ENCODE measurements at regions not wholly inside any gene's neighbourhood (a gene's known extent, or its start where the extent isn't known, plus 50 kb on each side); places are given as distances from the start of the nearest gene placed in this dataset.

DNA sequence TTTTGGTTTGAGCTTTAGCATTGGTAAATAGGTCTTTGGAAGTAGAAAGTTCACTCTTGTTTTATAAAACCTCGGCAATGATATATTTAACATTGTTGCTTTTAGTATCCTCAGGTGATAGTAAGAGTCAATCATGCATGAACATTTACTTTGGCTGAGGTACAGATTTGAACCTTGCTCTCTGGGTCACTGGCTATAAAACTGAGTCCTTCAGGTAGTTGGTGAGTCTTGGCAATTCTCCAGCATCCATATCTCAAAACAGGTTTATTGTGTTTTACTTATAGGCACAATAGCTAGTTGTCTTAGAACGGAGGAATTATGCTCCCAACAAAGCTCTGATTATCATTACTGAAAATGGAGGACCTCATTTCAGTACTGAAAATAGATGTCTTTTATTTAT, 75.1 kb downstream of the MAT2B start:
- Histone ChIP-seq H3K4me2 (ENCODE audit: low read depth, low read length) (no peak overlapping the region), H3K36me3 (replicated peaks in 1 of 2; ENCODE audit: control insufficient read depth in 1 of 2, insufficient read depth in 2 of 2, low read length in 2 of 2) (no peaks in the 10 kb centered on the region), H3K27ac (ENCODE audit: extremely low read length, insufficient read depth, low read length) (no peak overlapping the region), H3K9me3 (ENCODE audit: low read length) (no peaks in the 10 kb centered on the region), H3K4me3 (replicated peaks in 1 of 3; ENCODE audit: insufficient read depth in 1 of 3, low read depth in 2 of 3, low read length in 3 of 3) (no peak overlapping the region), H3K27me3 (ENCODE audit: control insufficient read depth in 1 of 2, insufficient read depth in 2 of 2, low read length in 2 of 2) (0 out of 5 replicates have a peak, but pooled peaks cover 0 to 3% of the 10 kb centered on the region in 2 experiments), H3K4me1 (ENCODE audit: insufficient read depth, low read length) (no peaks in the 10 kb centered on the region), H4K20me1 (ENCODE audit: insufficient read depth, low read length) (no peaks in the 10 kb centered on the region), H2AFZ (ENCODE audit: low read length) (no peak overlapping the region), H3K79me2 (ENCODE audit: insufficient read depth, low read length) (no peaks in the 10 kb centered on the region), H3K9ac (ENCODE audit: insufficient read depth, low read depth, low read length) (no peak overlapping the region)
- ChIA-PET CTCF (ENCODE audit: low intra/inter-chr PET ratio, low total read pairs) (no interaction called here), POLR2A (no interaction called here)
- no TSS peak for BruUV-seq (replicated peaks)
- no peak for FAIRE-seq
- intact Hi-C loops (cut with micrococcal nuclease; ENCODE audit: unreplicated experiment) (no loop called here), in situ Hi-C loops (cut with HindIII; ENCODE audit: extremely low pct_ligation_motif_present, low pct_unique_long_range_greater_than_20kb) (no loop called here)
- DNase-seq (ENCODE audit: low spot score), result no peak
- TF ChIP-seq ZNF224 (CRISPR knock-in tag; IDR thresholded peaks at IDR 0.05), result no peak
- TF ChIP-seq, protein P1, sequence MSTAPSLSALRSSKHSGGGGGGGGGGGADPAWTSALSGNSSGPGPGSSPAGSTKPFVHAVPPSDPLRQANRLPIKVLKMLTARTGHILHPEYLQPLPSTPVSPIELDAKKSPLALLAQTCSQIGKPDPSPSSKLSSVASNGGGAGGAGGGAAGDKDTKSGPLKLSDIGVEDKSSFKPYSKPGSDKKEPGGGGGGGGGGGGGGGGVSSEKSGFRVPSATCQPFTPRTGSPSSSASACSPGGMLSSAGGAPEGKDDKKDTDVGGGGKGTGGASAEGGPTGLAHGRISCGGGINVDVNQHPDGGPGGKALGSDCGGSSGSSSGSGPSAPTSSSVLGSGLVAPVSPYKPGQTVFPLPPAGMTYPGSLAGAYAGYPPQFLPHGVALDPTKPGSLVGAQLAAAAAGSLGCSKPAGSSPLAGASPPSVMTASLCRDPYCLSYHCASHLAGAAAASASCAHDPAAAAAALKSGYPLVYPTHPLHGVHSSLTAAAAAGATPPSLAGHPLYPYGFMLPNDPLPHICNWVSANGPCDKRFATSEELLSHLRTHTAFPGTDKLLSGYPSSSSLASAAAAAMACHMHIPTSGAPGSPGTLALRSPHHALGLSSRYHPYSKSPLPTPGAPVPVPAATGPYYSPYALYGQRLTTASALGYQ (CRISPR knock-in tag; IDR thresholded peaks at IDR 0.05), result no peak
- TF ChIP-seq, protein P2, sequence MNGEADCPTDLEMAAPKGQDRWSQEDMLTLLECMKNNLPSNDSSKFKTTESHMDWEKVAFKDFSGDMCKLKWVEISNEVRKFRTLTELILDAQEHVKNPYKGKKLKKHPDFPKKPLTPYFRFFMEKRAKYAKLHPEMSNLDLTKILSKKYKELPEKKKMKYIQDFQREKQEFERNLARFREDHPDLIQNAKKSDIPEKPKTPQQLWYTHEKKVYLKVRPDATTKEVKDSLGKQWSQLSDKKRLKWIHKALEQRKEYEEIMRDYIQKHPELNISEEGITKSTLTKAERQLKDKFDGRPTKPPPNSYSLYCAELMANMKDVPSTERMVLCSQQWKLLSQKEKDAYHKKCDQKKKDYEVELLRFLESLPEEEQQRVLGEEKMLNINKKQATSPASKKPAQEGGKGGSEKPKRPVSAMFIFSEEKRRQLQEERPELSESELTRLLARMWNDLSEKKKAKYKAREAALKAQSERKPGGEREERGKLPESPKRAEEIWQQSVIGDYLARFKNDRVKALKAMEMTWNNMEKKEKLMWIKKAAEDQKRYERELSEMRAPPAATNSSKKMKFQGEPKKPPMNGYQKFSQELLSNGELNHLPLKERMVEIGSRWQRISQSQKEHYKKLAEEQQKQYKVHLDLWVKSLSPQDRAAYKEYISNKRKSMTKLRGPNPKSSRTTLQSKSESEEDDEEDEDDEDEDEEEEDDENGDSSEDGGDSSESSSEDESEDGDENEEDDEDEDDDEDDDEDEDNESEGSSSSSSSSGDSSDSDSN (CRISPR knock-in tag; IDR thresholded peaks at IDR 0.05), result no peak
- no peak for TF ChIP-seq ZKSCAN1 (IDR thresholded peaks at IDR 0.05; ENCODE audit: low read length)
- TF ChIP-seq MNT (IDR thresholded peaks at IDR 0.05), result no peak
- no peak for TF ChIP-seq ZNF619 (CRISPR knock-in tag; IDR thresholded peaks at IDR 0.05)
- TF ChIP-seq ZNF709 (CRISPR knock-in tag; IDR thresholded peaks at IDR 0.05), result no peak
- TF ChIP-seq FIP1L1 (IDR thresholded peaks at IDR 0.05; ENCODE audit: borderline replicate concordance, insufficient read depth, low read depth, low read length), result no peak
- TF ChIP-seq ZBTB7A (CRISPR knock-in tag; IDR thresholded peaks at IDR 0.05), result no peak
- TF ChIP-seq MEIS1 (CRISPR knock-in tag; IDR thresholded peaks at IDR 0.05; ENCODE audit: borderline replicate concordance), result no peak
- TF ChIP-seq SIN3B (IDR thresholded peaks at IDR 0.05; ENCODE audit: low read length), result no peak
- no peak for TF ChIP-seq NR0B2 (CRISPR knock-in tag; IDR thresholded peaks at IDR 0.05)
- no peak for TF ChIP-seq ZNF33B (CRISPR knock-in tag; IDR thresholded peaks at IDR 0.05)
- no peak for TF ChIP-seq ZNF883 (CRISPR knock-in tag; IDR thresholded peaks at IDR 0.05; ENCODE audit: not compliant biosample characterization)
- TF ChIP-seq SP4 (CRISPR knock-in tag; IDR thresholded peaks at IDR 0.05), result no peak
- 3% methylated on average over 2 of the region's 2 CpGs for WGBS (ENCODE audit: low lambda C conversion rate)
- ATAC-seq, result no peak
